ENCODE measurements at regions not wholly inside any gene's neighbourhood (a gene's known extent, or its start where the extent isn't known, plus 50 kb on each side); places are given as distances from the start of the nearest gene placed in this dataset.

DNA sequence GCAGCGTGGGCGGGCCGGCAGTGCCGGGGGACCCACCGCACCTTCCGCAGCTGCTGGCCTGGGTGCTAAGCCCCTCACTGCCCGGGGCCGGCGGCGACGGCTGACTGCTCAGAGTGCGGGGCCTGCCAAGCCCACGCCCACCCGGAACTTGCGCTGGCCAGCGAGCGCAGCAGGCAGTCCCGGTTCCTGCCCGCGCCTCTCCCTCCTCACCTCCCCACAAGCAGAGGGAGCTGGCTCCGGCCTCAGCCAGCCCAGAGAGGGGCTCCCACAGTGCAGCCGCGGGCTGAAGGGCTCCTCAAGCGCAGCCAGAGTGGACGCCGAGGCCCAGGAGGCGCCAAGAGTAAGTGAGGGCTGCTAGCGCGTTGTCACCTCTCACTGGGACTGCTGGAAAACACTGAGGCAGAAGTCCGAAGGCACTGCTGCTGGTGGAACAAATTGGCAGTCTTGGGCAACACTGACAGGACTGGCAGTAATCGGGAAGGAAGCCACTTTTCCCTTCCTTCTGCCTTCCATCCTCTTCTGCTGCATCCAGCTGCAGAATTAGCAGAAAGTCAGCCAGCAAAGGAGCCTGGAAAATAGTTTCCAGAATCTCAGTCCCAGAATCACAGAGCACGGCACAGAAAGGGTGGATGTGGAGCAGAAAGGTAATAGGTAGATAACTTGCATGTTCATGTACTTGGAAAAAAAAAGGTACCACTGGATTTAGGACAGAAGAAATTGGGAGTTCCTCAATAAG lies 179.4 kb upstream of the FN1 start:
- DNase-seq: no peak

DNA sequence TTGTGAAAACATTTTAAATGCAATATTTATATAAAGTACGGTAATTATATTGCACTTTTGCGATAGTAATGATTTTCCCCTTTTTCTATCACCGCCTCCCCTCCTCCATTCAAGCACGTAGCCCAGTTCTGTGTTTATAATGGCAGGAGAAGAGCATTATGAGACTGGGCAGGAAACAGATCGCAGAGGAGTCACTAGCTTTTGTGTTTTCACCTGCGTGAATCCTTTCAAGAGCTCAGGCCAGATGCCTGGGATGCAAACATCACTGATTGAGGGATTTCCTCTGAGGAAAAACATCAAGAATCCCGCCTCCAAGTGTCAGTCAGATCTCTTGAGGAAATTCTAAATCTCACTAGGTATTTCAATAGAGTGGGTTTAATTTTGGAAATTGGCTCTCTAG lies 178.4 kb upstream of the FN1 start:
- peak; percentile 79 to 84 for DNase-seq

DNA sequence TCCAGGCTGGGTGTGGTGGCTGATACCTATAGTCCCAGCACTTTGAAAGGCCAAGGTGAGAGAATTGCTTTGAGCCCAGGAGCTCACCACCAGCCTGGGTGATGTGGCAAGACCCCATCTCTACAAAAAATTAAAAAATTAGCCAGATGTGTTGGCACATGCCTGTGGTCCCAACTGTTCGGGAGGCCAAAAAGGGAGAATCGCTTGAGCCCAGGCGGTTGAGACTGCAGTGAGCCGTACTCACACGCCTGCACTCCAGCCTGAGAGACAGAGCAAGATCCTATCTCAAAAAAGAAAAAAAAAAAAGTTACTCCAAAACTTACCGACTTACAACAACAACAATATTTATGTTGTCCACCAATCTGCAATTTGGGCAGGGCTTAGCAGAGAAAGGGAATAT lies 178.0 kb upstream of the FN1 start:
- no peak for DNase-seq

GRCh38 chr2:215613280-215613679 lies 177.4 kb upstream of the FN1 start:
- DNase-seq: peak; percentile 32 to 75

DNA sequence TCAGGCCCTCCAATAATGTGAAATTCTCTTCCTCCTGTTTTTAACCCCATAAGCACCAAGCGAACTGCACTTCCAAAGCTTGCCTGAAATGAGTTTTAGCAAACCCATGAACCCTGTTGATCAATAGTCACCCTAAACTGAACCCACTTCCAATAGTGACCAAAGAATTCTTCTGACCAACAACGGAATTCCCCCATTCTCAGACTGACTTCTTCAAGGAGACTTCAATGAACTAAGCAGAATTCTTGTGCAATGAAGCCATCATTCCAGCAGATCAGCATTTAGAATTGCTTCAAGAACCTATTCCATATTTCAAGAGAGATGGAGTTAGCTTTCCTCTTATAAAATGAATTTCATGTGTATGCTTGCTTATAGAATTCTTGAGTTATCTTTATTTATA lies 176.9 kb upstream of the FN1 start:
- no peak for DNase-seq

- no peak for DNase-seq
These were observed 175.9 kb upstream of the FN1 start for GRCh38 chr2:215611609-215612386.

DNA sequence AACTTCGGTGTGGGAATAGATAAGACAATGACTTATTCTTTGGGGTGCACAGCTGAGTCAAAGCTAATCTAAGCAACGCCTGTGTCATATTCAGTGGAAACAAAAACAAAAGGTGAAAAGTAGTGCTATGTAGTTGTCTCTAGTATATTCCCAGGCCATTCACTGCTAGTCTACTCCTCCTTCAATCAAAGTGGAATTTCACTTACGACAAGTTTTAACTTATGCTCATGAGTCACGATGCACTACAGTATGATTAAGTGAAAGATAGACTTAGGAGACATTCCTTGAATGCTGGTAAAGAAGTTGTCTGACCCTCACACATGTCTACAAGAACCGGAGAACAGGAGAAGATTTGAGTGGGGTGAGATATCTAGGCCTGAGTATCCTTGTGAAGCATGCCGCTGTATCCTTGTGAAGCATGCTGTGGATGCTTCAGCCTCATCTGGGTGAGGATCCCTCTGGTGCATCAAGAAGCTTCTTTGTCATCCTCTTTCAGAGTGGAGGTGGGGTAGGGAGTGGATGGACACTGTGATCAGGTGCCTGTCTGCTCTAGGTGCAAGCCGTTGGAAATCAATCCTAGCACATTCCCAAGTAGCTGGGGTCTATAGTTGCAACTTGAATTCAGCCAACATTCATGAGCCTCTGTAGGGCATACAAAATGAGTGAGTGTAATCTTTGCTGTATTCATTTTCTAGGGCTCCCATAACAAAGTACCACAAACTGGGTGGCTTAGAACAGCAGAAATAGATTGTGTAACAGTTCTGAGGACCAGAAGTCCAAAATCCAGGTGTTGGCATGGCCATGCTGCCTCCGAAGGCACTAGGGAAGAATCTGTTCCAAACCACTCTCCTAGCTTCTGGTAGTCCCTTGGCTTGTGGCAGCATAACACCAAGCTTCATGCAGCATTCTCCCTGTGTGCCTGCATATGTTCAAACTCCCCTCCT lies 173.5 kb upstream of the FN1 start:
- DNase-seq: no peak

GRCh38 chr2:215607766-215608165 lies 171.9 kb upstream of the FN1 start:
- DNase-seq: no peak

DNA sequence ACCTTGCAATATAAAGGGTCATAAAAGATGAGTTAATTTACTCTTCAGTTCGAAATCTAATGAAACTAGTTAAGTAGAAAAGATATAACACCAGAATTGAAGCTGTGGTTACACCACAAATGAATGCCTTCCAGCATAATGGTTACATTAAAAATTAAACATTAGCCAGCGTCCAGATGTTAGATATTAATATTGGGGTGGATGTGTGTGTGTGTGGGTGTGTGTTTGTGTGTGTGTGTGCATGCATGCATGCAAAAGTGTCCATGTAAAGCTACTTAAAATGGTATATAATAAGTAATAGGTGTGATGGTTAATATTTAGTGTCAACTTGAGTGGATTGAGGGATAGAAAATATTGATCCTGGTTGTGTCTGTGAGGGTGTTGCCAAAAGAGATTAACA lies 170.4 kb upstream of the FN1 start:
- DNase-seq: no peak

- no peak for DNase-seq
These were observed 169.3 kb upstream of the FN1 start for GRCh38 chr2:215605214-215605613.

GRCh38 chr2:215604606-215605005 lies 168.7 kb upstream of the FN1 start:
- no peak for DNase-seq

- DNase-seq: no peak
These were observed 167.6 kb upstream of the FN1 start for GRCh38 chr2:215603440-215603839.

GRCh38 chr2:215602997-215603396 lies 167.1 kb upstream of the FN1 start:
- DNase-seq: no peak

GRCh38 chr2:215601990-215602721 lies 166.3 kb upstream of the FN1 start:
- DNase-seq: no peak

DNA sequence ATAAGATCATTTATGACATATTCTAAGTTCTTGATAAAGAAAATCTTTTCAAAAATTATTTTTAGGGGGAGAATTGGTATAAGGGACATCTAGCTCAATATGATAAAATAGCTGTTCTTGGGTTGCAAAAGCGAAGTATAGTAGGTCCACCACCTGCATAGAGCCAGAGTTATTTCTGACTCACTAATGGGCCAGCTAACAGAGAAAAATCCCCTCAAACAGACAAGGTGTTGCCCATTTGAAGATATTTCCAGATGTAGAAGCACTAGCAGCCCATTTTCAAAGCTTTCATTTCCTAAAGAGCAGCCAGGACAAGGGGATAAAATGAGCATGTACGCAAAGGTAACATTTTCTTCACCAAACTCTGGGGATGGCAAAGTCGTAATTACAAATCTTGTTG lies 165.7 kb upstream of the FN1 start:
- no peak for DNase-seq

DNA sequence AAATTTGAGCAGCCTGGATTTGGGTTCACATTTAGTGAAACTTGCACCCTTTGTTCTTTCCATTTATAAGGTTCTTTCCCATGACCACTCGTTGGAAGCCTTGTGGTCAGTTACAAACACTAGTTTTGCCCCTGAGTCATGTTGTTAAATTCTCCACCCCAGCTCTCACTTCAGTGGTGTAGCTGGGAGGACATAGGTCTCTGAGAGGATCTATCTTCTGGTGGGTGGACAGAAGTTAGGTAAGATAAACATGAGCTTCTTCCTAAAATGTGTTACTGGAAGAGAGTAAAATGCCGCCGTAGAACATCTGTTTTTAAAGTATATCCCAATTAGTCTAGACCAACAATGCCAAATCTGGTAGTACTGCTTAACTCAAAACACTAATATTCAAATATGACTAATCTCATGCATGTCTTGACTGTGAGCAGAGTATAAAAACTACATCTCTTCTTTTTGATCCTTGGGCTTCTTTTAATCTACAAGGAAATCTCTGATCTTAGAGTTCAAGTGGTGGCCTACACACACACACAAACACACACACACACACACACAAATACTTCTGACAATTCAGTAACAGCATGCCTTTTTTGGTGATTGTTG lies 162.6 kb upstream of the FN1 start:
- no peak for DNase-seq

- no peak for DNase-seq
These were observed 161.7 kb upstream of the FN1 start for GRCh38 chr2:215597577-215597976.

- no peak for DNase-seq
These were observed 158.9 kb upstream of the FN1 start for GRCh38 chr2:215594766-215595165.

- DNase-seq: no peak
These were observed 154.3 kb upstream of the FN1 start for GRCh38 chr2:215590010-215590745.

DNA sequence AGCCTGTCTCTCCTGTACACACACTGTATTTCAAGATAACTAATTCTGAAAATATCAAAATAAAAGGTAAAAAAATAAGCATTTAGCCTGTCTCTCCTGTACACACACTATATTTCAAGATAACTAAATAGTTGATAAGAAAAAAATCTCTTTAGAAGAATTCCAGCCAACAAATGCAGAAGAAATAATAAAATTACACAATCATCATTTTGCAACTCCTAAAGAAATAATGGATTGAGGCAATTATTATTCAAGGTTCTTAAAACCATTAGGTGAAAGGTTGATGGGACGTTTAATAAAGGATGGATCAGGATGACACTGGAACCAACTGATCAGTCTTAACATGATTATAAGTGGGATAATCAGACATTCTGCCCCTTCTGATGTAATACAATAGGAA lies 148.0 kb upstream of the FN1 start:
- no peak for DNase-seq

GRCh38 chr2:215579809-215580208 lies 143.9 kb upstream of the FN1 start:
- DNase-seq: peak; percentile 12 to 35

GRCh38 chr2:215577356-215577755 lies 141.5 kb upstream of the FN1 start:
- DNase-seq: no peak

All from SHP77 (cell line).